ENCODE measurements at regions not wholly inside any gene's neighbourhood (a gene's known extent, or its start where the extent isn't known, plus 50 kb on each side); places are given as distances from the start of the nearest gene placed in this dataset.

GRCh38 chr13:39244561-39245230 is 206.4 kb downstream of the NHLRC3 start:
- no peak for DNase-seq

- no peak for DNase-seq
These were observed 207.4 kb downstream of the NHLRC3 start for GRCh38 chr13:39245688-39246087.

GRCh38 chr13:39249982-39250381 is 211.7 kb downstream of the NHLRC3 start:
- DNase-seq: no peak

GRCh38 chr13:39250440-39250839 is 212.2 kb downstream of the NHLRC3 start:
- DNase-seq: no peak

GRCh38 chr13:39251340-39251739 is 213.1 kb downstream of the NHLRC3 start:
- DNase-seq: no peak

- DNase-seq: no peak
These were observed 215.5 kb downstream of the NHLRC3 start for GRCh38 chr13:39253774-39254173.

- no peak for DNase-seq
These were observed 216.3 kb downstream of the NHLRC3 start for GRCh38 chr13:39254601-39255000.

GRCh38 chr13:39257642-39258041 is 219.4 kb downstream of the NHLRC3 start:
- no peak for DNase-seq

GRCh38 chr13:39259371-39260140 is 221.3 kb downstream of the NHLRC3 start:
- no peak for DNase-seq

GRCh38 chr13:39263033-39263432 is 224.8 kb downstream of the NHLRC3 start:
- DNase-seq: peak; percentile 26 to 60

- DNase-seq: no peak
These were observed 225.3 kb downstream of the NHLRC3 start for GRCh38 chr13:39263531-39263930.

- DNase-seq: no peak
These were observed 228.2 kb downstream of the NHLRC3 start for GRCh38 chr13:39266426-39266825.

GRCh38 chr13:39268398-39268797 is 230.1 kb downstream of the NHLRC3 start:
- DNase-seq: no peak

GRCh38 chr13:39269004-39269403 is 230.7 kb downstream of the NHLRC3 start:
- DNase-seq: no peak

- DNase-seq: no peak
These were observed 231.2 kb downstream of the NHLRC3 start for GRCh38 chr13:39269411-39269810.

- no peak for DNase-seq
These were observed 234.7 kb downstream of the NHLRC3 start for GRCh38 chr13:39272994-39273393.

- DNase-seq: no peak
These were observed 235.9 kb downstream of the NHLRC3 start for GRCh38 chr13:39273953-39274738.

- no peak for DNase-seq
These were observed 236.6 kb downstream of the NHLRC3 start for GRCh38 chr13:39274739-39275325.

GRCh38 chr13:39279077-39279476 is 240.8 kb downstream of the NHLRC3 start:
- no peak for DNase-seq

GRCh38 chr13:39281539-39282150 is 243.4 kb downstream of the NHLRC3 start:
- no peak for DNase-seq

- no peak for DNase-seq
These were observed 244.2 kb downstream of the NHLRC3 start for GRCh38 chr13:39282400-39282972.

GRCh38 chr13:39283072-39283471 is 244.8 kb downstream of the NHLRC3 start:
- DNase-seq: no peak
